Calu3 (cell line): ENCODE measurements at regions not wholly inside any gene's neighbourhood (a gene's known extent, or its start where the extent isn't known, plus 50 kb on each side); places are given as distances from the start of the nearest gene placed in this dataset.
"Not testable (repeated sequence)": the region's sequence is repeated elsewhere in the genome, so short reads cannot be mapped to it uniquely, and the experiment has no call there.

Source experiments
- BruUV-seq: library from RNA; stranded (reverse); fragments of 400-500 nt; replicated peaks from 2 replicates; lab custom pipeline; 2021; lab: Mats Ljungman, UMichigan
- CTCF ChIA-PET: fragments of 300-600 bp; sonication (Branson Sonifier 250); formaldehyde crosslinking; loops from one replicate; lab custom pipeline; 2022; ENCODE audit warnings: antibody characterized with exemption; lab: Charles Lee
- DNase-seq: peaks from one replicate; pipeline ENCODE4 v3.0.0; 2022
- H3K27ac Mint-ChIP-seq: one replicate; pipeline ENCODE4 v1.8.0; 2022; ENCODE audit warnings: mixed read lengths; ENCODE audit not compliant: unreplicated experiment
- H3K27me3 Mint-ChIP-seq: one replicate; pipeline ENCODE4 v1.8.0; 2022; ENCODE audit warnings: mixed read lengths; ENCODE audit not compliant: unreplicated experiment
- H3K36me3 Mint-ChIP-seq: one replicate; pipeline ENCODE4 v1.8.0; 2022; ENCODE audit warnings: mild to moderate bottlenecking, moderate library complexity, mixed read lengths; ENCODE audit not compliant: insufficient read depth, unreplicated experiment
- H3K4me1 Mint-ChIP-seq: one replicate; pipeline ENCODE4 v1.8.0; 2022; ENCODE audit warnings: mild to moderate bottlenecking, low read depth, mixed read lengths; ENCODE audit not compliant: unreplicated experiment
- H3K4me3 Mint-ChIP-seq: one replicate; pipeline ENCODE4 v1.8.0; 2022; ENCODE audit warnings: mild to moderate bottlenecking, low read depth, moderate library complexity, mixed read lengths; ENCODE audit not compliant: unreplicated experiment
- H3K9me3 Mint-ChIP-seq: one replicate; pipeline ENCODE4 v1.8.0; 2022; ENCODE audit warnings: low read depth, mixed read lengths; ENCODE audit not compliant: unreplicated experiment
- CTCF ChIP-seq: fragments of 200-600 bp; IDR thresholded peaks from one replicate; pipeline ENCODE4 v1.8.0; 2022; ENCODE audit warnings: antibody characterized with exemption; ENCODE audit not compliant: unreplicated experiment
- intact Hi-C: fragments of 100-400 bp; cut with micrococcal nuclease; formaldehyde crosslinking; loops from one replicate; pipeline ENCODE4 v1.10.0; 2022; ENCODE audit not compliant: unreplicated experiment

GRCh38 chr9:75358846-75359245, 270.5 kb downstream of the OSTF1 start:
- Mint-ChIP-seq H3K27ac (no peak overlapping the region), H3K9me3 (no peaks in the 10 kb centered on the region), H3K36me3 (no peaks in the 10 kb centered on the region), H3K27me3 (peaks cover 14% of the 10 kb centered on the region), H3K4me1 (no peaks in the 10 kb centered on the region), H3K4me3 (no peak overlapping the region)
- CTCF ChIA-PET: no interaction called here
- intact Hi-C loops: no loop called here
- TF ChIP-seq CTCF: no peak
- no TSS peak for BruUV-seq
- DNase-seq: no peak

- no peak for DNase-seq
- BruUV-seq: no TSS peak
- no peak overlapping the region for H3K27ac Mint-ChIP-seq
- H3K4me1 Mint-ChIP-seq: no peaks in the 10 kb centered on the region
- no peak for TF ChIP-seq CTCF
- H3K4me3 Mint-ChIP-seq: no peak overlapping the region
- no peaks in the 10 kb centered on the region for H3K9me3 Mint-ChIP-seq
- intact Hi-C loops: no loop called here
- H3K36me3 Mint-ChIP-seq: no peaks in the 10 kb centered on the region
- CTCF ChIA-PET: no interaction called here
- peaks cover 22% of the 10 kb centered on the region for H3K27me3 Mint-ChIP-seq
Observed at GRCh38 chr9:75359638-75360037, 271.3 kb downstream of the OSTF1 start.

DNA sequence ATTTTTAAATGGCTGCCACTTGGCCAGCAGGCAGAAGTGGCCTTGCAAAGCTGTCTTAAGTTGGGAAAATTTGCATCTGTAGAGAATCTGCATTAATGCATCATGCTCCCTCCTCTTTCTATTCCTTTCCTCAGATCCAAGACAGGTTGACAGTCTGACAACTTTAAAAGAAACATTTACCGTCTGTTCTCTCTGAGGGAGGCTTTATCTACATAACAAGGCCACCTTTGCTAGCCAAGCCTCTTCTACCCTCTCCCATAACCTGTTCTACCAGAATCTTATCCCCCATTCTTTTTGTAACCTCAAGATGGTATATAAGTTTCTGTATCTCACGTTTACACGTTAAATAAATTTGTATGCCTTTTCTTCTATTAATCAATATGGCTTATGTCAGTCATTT, 271.9 kb downstream of the OSTF1 start:
- no peak overlapping the region for H3K27ac Mint-ChIP-seq
- intact Hi-C loops: no loop called here
- H3K36me3 Mint-ChIP-seq: no peaks in the 10 kb centered on the region
- no peak for TF ChIP-seq CTCF
- H3K27me3 Mint-ChIP-seq: peaks cover 27% of the 10 kb centered on the region
- BruUV-seq: no TSS peak
- no peak for DNase-seq
- H3K4me3 Mint-ChIP-seq: no peak overlapping the region
- CTCF ChIA-PET: no interaction called here
- no peaks in the 10 kb centered on the region for H3K4me1 Mint-ChIP-seq
- H3K9me3 Mint-ChIP-seq: no peaks in the 10 kb centered on the region

DNA sequence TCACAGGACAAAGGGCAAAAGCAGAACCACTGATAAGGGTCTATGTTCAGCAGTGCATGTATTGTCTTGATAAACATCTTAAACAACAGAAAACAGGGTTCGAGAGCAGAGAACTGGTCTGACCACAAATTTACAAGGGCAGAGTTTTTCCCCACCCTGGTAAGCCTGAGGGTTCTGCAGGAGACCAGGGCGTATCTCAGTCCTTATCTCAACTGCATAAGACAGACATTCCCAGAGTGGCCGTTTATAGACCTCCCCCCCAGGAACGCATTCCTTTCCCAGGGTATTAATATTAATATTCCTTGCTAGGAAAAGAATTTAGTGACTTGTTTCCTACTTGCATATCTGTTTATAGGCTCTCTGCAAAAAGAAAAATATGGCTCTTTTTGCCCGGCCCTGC, 274.1 kb downstream of the OSTF1 start:
- BruUV-seq, H3K9me3 Mint-ChIP-seq, H3K4me1 Mint-ChIP-seq, H3K4me3 Mint-ChIP-seq, H3K27ac Mint-ChIP-seq, CTCF ChIA-PET, intact Hi-C loops, H3K36me3 Mint-ChIP-seq, DNase-seq: not testable (repeated sequence)
- H3K27me3 Mint-ChIP-seq: peaks cover 27% of the 10 kb centered on the region

DNA sequence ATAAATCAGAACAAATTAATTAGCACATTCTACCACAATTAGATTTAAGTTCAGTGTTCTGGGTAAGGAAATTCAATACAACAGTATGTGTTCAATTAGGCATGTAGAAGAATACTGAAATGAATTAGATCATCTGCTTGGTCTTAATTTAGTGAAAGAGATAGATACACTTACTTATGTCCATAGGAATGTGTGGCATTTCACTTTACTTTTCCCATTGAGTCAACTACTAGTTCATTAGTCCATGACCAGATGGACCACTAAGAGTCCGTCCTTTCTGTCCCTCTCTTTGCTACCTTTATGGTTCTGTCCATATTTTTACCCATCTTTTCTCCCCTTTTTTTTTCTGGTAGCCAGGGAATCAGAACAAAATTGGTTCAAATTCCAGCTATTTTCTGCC, 276.9 kb downstream of the OSTF1 start:
- no peak overlapping the region for H3K27ac Mint-ChIP-seq
- peaks cover 27% of the 10 kb centered on the region for H3K27me3 Mint-ChIP-seq
- CTCF ChIA-PET: no interaction called here

More for the DNA sequence above, 276.9 kb downstream of the OSTF1 start:
- H3K4me3 Mint-ChIP-seq: no peak overlapping the region
- TF ChIP-seq CTCF: no peak
- no peaks in the 10 kb centered on the region for H3K36me3 Mint-ChIP-seq
- no peaks in the 10 kb centered on the region for H3K4me1 Mint-ChIP-seq
- intact Hi-C loops: no loop called here
- no peak for DNase-seq
- H3K9me3 Mint-ChIP-seq: no peaks in the 10 kb centered on the region
- no TSS peak for BruUV-seq
